ENCODE measurements at regions not wholly inside any gene's neighbourhood (a gene's known extent, or its start where the extent isn't known, plus 50 kb on each side); places are given as distances from the start of the nearest gene placed in this dataset.
"Not testable (repeated sequence)": the region's sequence is repeated elsewhere in the genome, so short reads cannot be mapped to it uniquely, and the experiment has no call there.

GRCh38 chr9:28456861-28457260 is 883.6 kb upstream of the C9orf72 start:
- Histone ChIP-seq H3K4me3 (no peak overlapping the region), H3K27ac (no peak overlapping the region), H3K27me3 (no peaks in the 10 kb centered on the region), H3K4me1 (no peaks in the 10 kb centered on the region), H3K36me3 (no peaks in the 10 kb centered on the region), H3K9me3 (no peaks in the 10 kb centered on the region)
- TF ChIP-seq, protein P1, sequence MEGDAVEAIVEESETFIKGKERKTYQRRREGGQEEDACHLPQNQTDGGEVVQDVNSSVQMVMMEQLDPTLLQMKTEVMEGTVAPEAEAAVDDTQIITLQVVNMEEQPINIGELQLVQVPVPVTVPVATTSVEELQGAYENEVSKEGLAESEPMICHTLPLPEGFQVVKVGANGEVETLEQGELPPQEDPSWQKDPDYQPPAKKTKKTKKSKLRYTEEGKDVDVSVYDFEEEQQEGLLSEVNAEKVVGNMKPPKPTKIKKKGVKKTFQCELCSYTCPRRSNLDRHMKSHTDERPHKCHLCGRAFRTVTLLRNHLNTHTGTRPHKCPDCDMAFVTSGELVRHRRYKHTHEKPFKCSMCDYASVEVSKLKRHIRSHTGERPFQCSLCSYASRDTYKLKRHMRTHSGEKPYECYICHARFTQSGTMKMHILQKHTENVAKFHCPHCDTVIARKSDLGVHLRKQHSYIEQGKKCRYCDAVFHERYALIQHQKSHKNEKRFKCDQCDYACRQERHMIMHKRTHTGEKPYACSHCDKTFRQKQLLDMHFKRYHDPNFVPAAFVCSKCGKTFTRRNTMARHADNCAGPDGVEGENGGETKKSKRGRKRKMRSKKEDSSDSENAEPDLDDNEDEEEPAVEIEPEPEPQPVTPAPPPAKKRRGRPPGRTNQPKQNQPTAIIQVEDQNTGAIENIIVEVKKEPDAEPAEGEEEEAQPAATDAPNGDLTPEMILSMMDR (IDR thresholded peaks at IDR 0.05) = no peak
- intact Hi-C loops (cut with DNase I) = no loop called here
- ATAC-seq (no peak), DNase-seq (no peak)

GRCh38 chr9:28464481-28465216 is 891.4 kb upstream of the C9orf72 start:
- intact Hi-C loops (cut with DNase I) = no loop called here

GRCh38 chr9:28471261-28471660 is 898.0 kb upstream of the C9orf72 start:
- DNase-seq = no peak
- intact Hi-C loops (cut with DNase I) = no loop called here
- ATAC-seq = no peak

More at GRCh38 chr9:28464481-28465216, 891.4 kb upstream of the C9orf72 start:
- peak in 1 of 4 donors; percentile 16 for DNase-seq
- Histone ChIP-seq H3K9me3 (peaks cover 5 to 14% of the 10 kb centered on the region in 2 donors), H3K4me3 (no peak overlapping the region), H3K4me1 (no peaks in the 10 kb centered on the region), H3K27me3 (no peaks in the 10 kb centered on the region), H3K36me3 (no peaks in the 10 kb centered on the region), H3K27ac (no peak overlapping the region)
- TF ChIP-seq, protein P1 (IDR thresholded peaks at IDR 0.05) = no peak
- no peak for ATAC-seq

DNA sequence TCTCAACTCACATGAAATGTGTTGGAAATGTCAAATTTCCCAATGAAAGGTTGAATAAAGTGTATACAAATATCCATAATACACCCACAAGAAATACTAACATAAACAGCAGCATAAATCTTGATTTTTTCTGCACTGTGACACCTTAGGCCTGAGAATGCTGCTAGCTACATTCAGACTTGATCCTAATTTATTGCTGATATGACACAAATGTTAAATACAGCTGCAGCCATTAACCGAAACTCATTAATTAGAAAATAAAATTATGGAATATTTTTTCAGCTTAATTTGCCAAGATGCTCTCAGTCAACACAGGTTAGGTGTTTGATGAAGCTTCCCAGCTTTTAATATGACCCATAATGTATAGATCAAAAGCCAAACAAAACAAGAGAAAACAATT is 914.3 kb upstream of the C9orf72 start:
- Histone ChIP-seq H3K9me3 (peaks cover 0 to 9% of the 10 kb centered on the region in 2 donors), H3K4me3 (no peak overlapping the region), H3K27me3 (no peaks in the 10 kb centered on the region), H3K36me3 (no peaks in the 10 kb centered on the region), H3K27ac (no peak overlapping the region), H3K4me1 (no peaks in the 10 kb centered on the region)
- DNase-seq (no peak), ATAC-seq (no peak)
- TF ChIP-seq, protein P1 (IDR thresholded peaks at IDR 0.05) = no peak
- intact Hi-C loops (cut with DNase I) = no loop called here

More at GRCh38 chr9:28471261-28471660, 898.0 kb upstream of the C9orf72 start:
- TF ChIP-seq, protein P1 (IDR thresholded peaks at IDR 0.05) = no peak
- Histone ChIP-seq H3K9me3 (peaks cover 5 to 7% of the 10 kb centered on the region in 2 donors), H3K4me3 (no peak overlapping the region), H3K36me3 (no peaks in the 10 kb centered on the region), H3K4me1 (no peaks in the 10 kb centered on the region), H3K27me3 (no peaks in the 10 kb centered on the region), H3K27ac (no peak overlapping the region)

- intact Hi-C loops (cut with DNase I) = no loop called here
- ATAC-seq (no peak), DNase-seq (no peak)
- Histone ChIP-seq H3K4me1 (no peaks in the 10 kb centered on the region), H3K27ac (no peak overlapping the region), H3K4me3 (no peak overlapping the region), H3K9me3 (peaks cover 0 to 13% of the 10 kb centered on the region in 2 donors), H3K36me3 (no peaks in the 10 kb centered on the region), H3K27me3 (no peaks in the 10 kb centered on the region)
- TF ChIP-seq, protein P1 (IDR thresholded peaks at IDR 0.05) = no peak
These were observed 917.8 kb upstream of the C9orf72 start for GRCh38 chr9:28491121-28491520.

GRCh38 chr9:28498168-28498567 is 924.9 kb upstream of the C9orf72 start:
- H3K4me1 ChIP-seq; H3K36me3 ChIP-seq; H3K27me3 ChIP-seq; intact Hi-C loops (cut with DNase I); H3K4me3 ChIP-seq; ATAC-seq; H3K27ac ChIP-seq: not testable (repeated sequence)
- peak in 1 of 4 donors; percentile 64 for DNase-seq
- peaks cover 0 to 14% of the 10 kb centered on the region in 2 donors for H3K9me3 ChIP-seq
